Right ventricle myocardium inferior (tissue), 1 donor: ENCODE measurements at regions not wholly inside any gene's neighbourhood (a gene's known extent, or its start where the extent isn't known, plus 50 kb on each side); places are given as distances from the start of the nearest gene placed in this dataset.
A peak's percentile ranks its signal among the peaks of the same experiment; 100 is the strongest.

ENCODE experiments used
- ATAC-seq: fragments of 200-7000 bp; cut with Tn5 transposase; one replicate; pipeline ENCODE4 v1.9.1; 2020; ENCODE audit warnings: mild to moderate bottlenecking, moderate library complexity
- DNase-seq: peaks from one replicate; pipeline ENCODE4 v3.0.0; 2021; ENCODE audit errors: missing footprints
- intact Hi-C: fragments of 100-400 bp; cut with DNase I; formaldehyde crosslinking; loops from one replicate; pipeline ENCODE4 v1.11.0; 2022
- donor health status: DM: no; HTN: yes; CAD: no; lungs with severe emphysema.

DNA sequence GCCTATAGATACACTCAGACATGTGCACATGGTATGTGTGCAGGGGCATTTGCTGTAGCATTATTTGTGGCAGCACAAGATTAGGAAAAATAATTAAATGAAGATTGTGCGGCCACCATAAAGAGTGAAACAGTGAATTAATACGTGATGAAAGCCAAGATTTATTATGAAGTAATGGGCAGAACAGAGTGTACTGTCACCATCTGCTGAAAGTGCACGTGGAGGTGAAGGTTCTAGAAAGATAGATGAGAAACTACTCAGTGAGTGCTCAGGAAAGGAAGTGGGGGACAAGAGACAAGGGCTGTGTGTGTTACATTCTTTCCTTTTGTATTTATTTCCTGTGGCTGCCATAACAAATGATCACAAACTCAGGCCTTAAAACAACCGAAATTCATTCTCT, 246.1 kb upstream of the ATP10A start:
- intact Hi-C loops: no loop called here

DNA sequence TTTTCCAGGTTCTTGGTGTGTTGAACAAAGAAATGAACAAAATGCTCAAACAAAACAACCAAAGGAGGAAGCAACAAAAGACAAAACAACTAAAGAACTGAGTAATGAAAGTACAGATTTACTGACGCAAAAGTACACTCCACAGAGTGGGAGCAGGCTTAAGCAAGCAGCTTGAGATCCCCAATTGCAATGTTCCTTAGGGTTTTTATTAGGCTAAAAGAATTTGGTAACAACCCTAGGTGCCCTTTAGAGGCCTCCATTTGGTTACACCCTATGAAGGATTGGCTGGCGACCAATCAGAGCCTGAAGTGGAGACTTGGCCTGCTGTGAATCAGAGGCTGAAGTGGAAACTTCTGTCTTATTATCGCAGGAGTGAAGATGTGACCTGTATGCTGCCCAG, 243.4 kb upstream of the ATP10A start:
- no peak for ATAC-seq
- intact Hi-C loops: no loop called here
- DNase-seq: no peak

More for the DNA sequence above, 246.1 kb upstream of the ATP10A start:
- DNase-seq (no peak), ATAC-seq (no peak)

DNA sequence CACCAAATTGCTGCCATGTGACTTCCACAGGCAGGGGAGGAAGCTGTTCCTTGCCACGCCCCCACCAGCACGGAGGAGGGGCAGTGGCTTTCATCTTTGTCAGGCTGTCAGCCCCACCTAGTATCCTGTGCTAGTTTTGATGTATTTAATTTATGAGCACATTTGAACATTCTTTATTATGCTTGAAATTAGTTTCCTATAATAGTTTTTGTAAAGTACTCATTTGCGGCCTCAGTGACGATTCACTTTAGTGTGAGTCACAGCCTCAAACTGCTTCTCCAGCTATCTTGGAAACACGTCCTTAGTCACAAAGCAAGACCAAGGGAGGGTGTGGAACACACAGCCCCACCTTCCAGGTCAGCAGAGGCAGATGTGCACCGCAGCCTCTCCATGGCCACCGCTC, 239.9 kb upstream of the ATP10A start:
- intact Hi-C loops: no loop called here
- ATAC-seq: no peak
- no peak for DNase-seq

DNA sequence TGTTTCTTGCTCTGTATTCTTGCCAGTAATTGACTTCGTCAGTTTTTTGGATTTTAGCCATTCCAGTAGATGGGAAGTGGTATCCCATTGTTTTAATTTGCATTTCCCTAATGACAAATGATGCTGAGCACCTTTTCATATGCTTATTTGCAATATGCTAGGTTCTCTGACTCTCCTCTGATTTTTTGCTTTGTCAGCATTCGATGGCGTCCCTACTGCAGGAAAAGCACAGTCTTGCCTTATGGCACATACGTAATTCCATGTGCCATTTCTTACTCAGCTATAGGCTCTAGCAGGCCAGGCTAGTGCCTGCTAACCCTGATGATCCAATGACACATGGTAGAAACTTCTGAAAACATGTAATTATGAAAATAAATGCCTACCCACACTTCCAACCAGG, 239.2 kb upstream of the ATP10A start:
- ATAC-seq (no peak), DNase-seq (no peak)
- intact Hi-C loops: no loop called here

DNA sequence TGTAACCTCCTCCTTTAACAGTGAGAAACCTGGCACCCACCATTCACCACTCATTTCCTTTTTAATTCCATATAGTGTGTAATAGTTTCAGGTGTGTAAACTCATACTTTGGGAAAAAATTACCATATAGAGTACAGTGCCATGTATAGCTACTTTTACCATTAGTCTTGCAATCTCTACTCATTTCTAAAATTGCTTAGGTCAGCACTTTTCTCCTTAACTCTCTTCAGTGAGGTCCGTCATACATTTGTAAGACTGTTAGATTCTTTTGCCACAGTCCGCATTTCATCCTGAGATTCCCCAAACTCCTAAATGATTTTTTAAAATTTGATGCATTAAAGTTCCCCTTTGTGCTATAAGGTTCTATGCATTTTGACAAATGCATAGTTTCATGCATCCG, 238.3 kb upstream of the ATP10A start:
- intact Hi-C loops: no loop called here
- DNase-seq (no peak), ATAC-seq (no peak)

DNA sequence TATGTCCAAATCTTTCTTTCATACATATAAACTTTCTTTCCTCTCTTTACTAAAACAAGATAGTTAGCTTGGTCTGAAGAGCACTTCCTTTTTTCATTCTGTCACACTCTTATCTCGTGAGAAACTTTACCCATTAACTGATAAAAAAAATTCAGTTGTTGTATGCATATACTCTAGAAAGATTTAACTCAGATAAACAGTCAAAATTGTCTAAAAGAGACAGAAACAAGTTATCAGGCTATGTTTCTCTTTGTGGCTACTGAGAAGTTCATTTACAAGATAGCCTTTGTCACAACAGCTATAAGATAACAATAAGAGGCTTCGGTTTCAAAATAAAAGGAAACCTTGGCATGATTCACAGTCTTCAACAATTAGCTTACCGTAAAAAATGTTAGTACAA, 235.7 kb upstream of the ATP10A start:
- no peak for DNase-seq
- intact Hi-C loops: no loop called here
- ATAC-seq: no peak

DNA sequence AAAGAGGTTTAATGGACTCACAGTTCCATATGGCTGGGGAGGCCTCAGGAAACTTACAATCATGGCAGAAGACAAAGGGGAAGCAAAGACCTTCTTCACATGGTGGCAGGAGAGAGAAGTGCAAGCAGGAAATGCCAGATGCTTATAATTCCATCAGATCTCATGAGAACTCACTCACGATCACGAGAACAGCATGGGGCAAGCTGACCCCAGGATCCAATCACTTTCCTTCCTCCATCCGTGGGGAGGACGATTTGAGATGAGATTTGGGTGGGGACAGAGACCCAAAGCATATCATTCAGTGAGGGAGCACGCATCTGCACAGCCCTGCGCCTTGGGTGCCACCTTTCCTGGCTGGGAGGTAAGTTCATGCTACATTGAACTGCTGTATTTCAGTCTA, 234.1 kb upstream of the ATP10A start:
- no peak for DNase-seq
- no peak for ATAC-seq
- intact Hi-C loops: no loop called here

DNA sequence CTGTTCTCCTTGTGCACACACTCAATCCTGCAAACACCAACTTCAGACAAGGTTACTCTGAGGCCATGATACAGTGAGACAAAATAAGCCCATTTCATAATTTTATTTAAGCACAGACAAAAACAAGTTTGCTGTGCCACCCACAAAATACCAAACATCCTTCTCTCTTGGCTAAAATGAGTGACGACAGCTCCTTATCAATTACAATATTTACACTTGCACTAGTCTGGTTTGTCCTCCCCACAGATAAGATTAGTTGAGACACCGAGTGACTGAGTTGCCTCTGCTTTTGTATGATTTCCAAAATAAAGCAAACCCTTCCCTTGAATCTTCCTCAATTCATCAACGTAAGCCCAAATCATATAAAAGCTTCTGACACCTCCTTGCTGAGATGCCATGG, 233.5 kb upstream of the ATP10A start:
- intact Hi-C loops: no loop called here
- DNase-seq (no peak), ATAC-seq (no peak)

DNA sequence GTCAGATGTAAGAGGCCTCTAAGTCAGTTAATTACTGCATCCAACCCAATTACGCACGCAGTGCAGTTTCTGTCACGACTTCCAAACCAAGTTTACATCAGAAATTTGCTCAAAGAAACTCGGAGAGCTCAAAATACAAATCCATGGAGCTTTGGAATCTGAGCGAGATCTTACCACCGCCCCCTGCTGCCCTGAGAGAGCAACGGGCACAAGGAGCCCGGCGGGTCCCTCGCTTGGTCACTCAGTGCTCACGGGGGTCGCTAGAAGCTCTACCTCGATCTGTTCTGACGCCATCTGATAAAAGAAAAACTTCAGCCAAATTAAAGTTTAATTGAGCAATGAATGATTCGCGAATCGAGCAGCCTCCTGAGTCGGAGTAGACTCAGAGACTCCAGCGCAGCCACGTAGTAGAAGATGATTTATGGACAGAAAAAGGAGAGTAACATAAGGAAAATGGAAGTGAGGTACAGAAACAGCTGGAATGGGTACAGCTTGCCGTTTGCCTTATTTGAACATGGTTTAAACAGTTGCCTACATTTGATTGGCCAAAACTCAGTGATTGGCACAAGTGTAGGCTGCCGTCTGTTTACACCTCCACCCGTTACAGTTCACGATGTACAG, 232.7 kb upstream of the ATP10A start:
- no peak for ATAC-seq
- intact Hi-C loops: no loop called here
- no peak for DNase-seq

DNA sequence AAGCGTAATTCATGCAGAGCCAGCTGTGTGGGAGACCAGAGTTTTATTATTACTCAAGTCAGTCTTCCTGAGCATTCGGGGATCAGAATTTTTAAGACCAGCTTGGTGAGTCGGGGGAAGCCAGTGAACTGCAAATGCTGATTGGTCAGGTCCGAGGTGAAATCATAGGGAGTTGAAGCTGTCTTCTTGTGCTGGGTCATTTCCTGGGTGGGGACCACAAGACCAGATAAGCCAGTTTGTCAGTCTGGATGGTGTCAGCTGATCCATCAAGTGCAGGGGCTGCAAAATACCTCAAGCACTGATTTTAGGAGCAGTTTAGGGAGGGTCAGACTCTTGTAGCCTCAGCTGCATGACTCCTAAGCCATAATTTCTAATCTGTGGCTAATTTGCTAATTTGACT, 228.1 kb upstream of the ATP10A start:
- intact Hi-C loops: no loop called here
- ATAC-seq (no peak), DNase-seq (no peak)

DNA sequence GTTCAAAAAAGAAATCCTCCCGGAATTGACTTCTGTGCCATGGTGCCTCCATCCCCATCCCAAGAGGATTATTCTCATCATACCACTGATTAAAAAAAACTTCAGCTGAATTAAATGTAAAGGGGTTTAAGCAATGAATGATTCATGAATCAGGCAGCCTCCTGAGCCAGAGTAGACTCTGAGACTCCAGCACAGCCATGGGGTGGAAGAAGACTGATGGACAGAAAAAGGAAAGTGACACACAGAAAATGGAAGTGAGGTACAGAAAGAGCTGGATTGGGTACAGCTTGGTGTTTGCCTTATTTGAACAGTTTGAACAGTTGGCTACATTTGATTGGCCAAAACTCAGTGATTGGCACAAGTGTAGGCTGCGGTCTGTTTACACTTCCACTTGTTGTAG, 224.8 kb upstream of the ATP10A start:
- no peak for ATAC-seq
- intact Hi-C loops: loop anchor here (10.0 kb wide), 1 partner anchor 653 kb away; the partner anchor contains the start of gene UBE3A
- no peak for DNase-seq

DNA sequence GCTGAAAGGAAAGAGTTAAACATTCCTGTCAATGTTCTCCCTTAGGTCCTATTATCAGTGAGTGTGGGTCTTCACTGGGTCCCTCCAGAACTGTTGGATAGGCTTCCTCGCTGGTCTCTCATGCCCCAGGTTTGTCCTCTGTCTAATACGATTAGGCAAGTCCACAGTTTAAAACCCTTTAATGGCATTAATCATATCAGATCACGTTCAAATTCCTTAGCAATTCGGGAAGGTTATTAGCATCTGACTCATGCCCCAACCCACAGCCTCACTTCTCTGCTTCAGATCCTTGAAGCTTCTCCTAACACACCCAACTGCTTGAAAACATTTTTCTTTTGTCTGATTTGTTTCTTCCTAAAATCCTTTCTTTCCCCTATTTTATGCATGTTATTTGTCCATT, 224.3 kb upstream of the ATP10A start:
- no peak for ATAC-seq
- intact Hi-C loops: loop anchor here (10.0 kb wide), 1 partner anchor 653 kb away; the partner anchor contains the start of gene UBE3A

DNA sequence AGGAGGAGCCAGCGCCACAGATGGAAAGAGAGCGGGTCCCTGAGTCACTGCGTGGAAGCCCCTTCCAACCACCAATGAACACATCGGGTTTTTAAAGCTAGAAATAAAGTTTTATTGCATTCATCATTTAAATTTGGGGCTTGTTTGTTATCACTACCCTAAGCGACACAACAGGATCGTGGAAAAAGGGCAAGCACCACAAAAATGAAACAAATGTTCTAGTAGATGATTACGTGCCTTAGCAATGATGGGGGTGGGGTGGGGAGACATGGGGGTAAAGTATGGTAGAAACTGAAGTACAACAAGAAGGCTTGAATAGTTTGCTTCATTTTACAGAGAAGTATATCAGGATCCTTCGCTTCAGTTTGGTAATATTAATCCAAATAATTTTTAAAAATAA, 221.6 kb upstream of the ATP10A start:
- intact Hi-C loops: loop anchor here (10.0 kb wide), 1 partner anchor 650 kb away; the partner anchor contains the start of gene UBE3A
- DNase-seq: no peak
- ATAC-seq: no peak

More for the DNA sequence above, 224.3 kb upstream of the ATP10A start:
- no peak for DNase-seq

DNA sequence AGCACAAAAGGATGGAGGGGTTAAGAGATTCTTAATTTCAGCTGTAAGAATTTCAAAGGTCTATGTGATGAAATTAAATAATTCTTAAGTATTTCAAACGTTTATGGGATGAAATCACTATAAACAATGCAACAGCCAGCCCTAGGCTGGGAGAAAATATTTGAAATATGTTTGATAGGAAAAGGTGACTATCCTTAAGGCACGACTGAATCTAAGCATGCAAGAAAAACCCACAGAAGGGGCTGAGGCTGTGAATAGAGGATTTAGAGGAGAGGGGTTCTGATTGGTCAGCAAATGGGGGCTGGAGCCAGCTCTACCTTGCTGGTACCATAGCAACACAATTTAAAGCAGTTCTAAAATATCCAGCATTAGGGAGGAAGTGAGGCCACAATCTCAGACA, 220.8 kb upstream of the ATP10A start:
- no peak for ATAC-seq
- intact Hi-C loops: loop anchor here (10.0 kb wide), 1 partner anchor 649 kb away; the partner anchor contains the start of gene UBE3A
- no peak for DNase-seq

DNA sequence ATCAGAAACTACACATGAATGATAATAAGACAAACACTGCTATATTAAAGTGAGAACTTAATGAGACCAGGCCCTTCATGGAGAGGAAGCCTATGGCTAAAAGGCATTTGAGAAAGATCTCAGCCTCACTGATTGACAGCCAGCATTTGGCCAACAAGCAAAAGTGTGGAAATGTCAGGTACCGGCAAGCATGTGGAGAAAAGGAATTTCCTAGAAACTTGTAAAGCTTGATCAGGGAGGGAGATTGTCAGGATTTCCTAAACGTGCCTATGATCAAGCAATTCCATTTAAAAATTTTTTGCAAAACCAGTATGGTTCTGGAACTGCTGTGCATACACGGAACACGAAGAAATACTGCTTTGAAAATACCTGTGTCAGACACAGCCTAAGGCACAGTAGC, 220.3 kb upstream of the ATP10A start:
- DNase-seq (no peak), ATAC-seq (no peak)
- intact Hi-C loops: loop anchor here (10.0 kb wide), 1 partner anchor 649 kb away; the partner anchor contains the start of gene UBE3A

DNA sequence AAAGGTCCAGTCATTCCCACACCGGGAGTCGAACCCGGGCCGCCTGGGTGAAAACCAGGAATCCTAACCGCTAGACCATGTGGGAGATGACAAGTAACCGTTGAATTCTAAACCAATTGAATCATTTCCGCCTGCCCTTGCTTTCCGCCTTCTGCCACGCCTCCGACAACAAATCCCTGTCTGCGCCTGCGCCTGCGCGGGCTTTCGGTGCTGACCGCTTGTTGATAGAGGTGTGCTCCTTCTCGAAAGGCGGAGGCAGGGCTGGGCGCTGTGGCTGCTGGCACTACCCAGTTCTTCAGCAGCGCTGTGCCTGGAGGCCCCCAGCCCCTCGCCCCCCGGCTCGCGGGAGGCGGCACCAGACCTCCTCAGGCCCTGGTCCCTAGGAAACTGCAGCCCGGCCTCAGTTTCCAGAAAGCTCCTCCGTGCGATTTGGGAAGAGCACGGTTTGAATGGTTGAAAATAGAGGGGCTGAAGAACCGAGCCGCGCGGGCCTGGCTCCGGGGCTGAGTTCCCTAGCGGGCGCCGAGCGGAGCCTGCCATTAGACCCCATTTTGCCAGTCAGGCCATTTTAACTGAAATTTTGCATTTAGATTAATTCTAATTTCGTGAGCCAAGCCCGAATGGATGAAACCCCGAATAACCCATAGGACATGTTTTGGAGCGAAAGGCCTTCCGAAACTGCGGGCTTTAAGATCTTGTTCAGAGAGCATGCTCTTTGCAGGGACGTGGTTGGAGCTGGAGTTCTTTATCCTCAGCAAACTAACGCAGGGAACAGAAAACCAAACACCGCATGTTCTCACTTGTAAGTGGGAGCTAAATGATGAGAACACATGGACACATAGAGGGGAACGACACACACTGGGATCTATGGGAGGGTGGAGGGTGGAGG, 219.3 kb upstream of the ATP10A start:
- ATAC-seq: peak; percentile 98
- intact Hi-C loops: loop anchor here (10.0 kb wide), 1 partner anchor 648 kb away; the partner anchor contains the start of gene UBE3A
- peak; percentile 97 for DNase-seq

DNA sequence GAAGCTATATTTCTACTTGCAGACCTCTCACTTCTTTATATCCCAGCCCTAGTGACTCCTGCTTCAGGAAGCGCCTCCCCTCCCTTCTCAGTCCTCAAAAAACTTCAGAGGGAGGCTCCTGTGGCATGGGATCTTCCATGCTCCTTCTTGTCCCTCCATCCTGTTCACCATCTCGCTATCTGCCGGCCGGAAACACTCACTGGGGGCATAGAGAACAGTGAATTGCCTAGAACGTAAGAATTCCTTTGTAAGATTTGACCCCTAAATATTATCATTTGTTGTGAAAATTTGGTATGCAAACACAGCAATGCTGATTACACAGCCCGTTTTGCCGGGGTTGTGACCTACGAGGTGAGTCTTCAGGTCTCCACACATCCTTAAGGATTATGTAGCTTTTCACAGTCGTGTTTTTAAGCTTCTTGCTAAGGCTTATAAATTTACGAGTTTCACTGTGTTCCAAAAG, 218.7 kb upstream of the ATP10A start:
- intact Hi-C loops: loop anchor here (10.0 kb wide), 1 partner anchor 647 kb away; the partner anchor contains the start of gene UBE3A
- no peak for ATAC-seq
- no peak for DNase-seq

DNA sequence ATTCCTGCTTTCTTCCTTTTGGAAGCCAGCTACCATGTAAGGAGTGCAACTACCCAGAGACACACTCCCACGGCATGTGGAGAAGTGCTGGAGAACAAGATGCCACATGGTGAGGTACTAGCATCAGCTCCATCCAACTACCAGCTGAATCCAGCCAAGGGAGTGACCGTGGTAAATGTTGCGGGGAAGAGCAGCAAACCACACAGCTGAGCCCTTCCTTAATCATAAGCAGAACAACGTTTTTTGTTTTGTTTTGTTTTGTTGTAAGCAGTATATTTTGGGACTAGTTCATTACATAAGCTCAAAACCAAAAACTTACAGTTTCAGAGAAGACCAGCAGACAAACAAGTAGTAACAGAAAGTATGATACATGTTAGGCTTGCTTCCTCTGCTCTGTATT, 212.6 kb upstream of the ATP10A start:
- ATAC-seq (no peak), DNase-seq (no peak)
- intact Hi-C loops: no loop called here

DNA sequence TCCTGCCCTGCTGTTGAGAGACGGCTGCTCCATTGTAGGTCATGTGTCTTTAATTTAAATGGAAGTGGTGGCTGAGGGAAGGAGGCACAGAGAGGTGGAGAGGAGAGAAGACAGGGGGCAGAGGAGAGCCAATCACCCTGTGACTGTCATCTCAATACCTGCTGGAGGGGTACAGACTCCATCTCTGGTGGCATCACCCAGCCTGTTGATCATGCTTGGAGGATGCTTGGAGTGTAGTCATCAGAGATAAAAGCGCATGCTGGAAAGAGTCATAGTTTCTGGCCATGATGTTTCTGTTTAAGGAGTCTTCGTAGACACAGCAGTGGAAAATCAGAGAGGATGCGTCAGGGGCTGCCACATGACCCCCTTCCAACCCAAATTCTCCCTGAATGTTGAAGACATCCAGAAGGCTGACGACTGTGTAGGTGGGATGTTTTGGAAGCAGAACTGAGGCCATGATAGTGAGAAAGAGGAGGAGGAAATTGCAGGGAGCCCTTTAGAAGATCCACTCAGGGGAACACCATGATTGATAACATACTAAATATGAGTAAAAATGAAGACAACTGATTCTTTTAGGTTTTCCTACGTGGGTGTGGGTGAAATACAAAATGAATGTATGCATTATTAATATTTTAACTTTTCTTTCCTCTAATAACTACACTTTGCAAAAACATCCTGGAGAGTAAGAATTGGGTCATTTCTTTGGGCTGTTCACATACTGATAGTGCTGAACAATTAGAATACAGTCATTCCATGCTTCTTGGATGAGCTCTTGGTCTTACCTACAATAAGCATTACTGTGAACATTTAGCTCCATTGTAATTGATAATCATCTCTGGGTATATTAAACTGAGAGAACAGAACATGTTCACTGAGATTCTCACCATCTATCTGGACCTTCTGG, 210.6 kb upstream of the ATP10A start:
- intact Hi-C loops: no loop called here
- DNase-seq: no peak
- no peak for ATAC-seq
